Activated CD8-positive, alpha-beta memory T cell treated with anti-CD3 and anti-CD28 coated beads for 36 hours (primary cell): ENCODE measurements at regions not wholly inside any gene's neighbourhood (a gene's known extent, or its start where the extent isn't known, plus 50 kb on each side); places are given as distances from the start of the nearest gene placed in this dataset.
"Not testable (repeated sequence)": the region's sequence is repeated elsewhere in the genome, so short reads cannot be mapped to it uniquely, and the experiment has no call there.

Experiments
- CTCF ChIA-PET: fragments of 350-600 bp; sonication (Branson Sonifier 250); formaldehyde crosslinking; loops from one replicate; lab custom pipeline; 2021; ENCODE audit warnings: antibody characterized with exemption; lab: Charles Lee
- POLR2A ChIA-PET: fragments of 350-600 bp; sonication (Branson Sonifier 250); formaldehyde crosslinking; loops from one replicate; lab custom pipeline; 2021; ENCODE audit warnings: antibody characterized with exemption; lab: Charles Lee

DNA sequence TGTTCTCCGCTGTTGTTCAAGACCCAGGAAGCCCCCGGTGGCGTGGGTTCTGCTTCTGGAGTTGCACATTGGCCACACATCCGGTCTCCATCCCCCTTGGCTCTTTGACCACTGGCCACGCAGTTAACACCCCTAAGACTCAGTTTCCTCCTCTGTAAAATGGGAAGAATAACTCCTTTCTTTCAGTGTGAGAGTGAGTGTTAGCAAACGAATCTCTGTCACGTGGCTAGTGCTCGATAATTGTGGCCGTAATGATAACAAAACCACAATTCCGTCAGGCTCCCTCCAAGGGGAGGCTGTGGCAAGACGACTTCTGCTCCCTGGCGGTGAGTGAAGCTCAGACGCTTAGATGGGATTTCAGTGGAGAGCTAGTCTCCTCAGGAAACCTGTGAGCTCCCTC, 315.2 kb upstream of the B3GAT1 start:
- CTCF ChIA-PET = no interaction called here
- POLR2A ChIA-PET = no interaction called here

DNA sequence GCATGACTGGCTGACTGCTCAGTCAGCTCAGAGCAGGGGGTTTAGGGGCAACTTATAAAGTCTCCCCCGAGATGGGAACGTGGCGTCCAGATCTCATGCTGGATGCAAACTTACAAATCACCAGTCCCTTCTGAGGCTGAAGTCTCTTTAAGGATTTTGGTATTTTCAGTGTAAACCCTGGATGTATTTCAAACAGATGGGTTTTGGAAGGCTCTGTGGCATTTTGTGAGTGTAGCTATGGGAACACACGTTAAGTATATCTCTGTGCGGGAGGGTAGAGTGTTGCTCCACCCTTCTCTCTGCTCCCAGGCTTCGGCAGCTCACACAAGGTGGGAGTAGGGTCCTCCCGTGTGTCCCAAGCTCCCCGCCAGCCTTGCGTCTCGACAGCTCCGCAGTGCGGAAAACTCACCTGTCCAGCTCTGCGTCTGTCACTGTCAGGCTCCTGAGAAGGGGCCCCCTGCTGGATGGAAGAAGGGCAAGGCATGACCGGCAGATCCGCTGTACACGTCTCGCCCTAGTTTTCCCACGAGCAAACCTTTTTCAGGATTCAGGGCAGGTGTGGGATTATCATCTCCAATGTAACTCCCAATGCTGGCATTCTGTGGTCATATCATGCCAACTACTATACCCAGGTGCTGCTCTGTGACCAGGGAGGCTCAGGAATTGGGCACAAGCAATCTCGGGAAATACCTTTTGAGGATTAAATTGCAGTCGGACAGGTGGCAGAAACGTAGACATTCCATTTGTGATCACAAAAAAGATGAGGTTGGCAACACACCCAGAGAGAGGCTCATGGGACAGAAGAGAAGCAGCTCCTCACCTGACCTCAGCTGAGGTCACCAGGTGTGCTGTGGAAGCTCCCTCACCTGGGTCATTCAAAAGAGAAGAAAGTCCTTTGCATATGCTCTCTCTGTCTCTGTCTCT, 313.9 kb upstream of the B3GAT1 start:
- ChIA-PET CTCF (no interaction called here), POLR2A (no interaction called here)

DNA sequence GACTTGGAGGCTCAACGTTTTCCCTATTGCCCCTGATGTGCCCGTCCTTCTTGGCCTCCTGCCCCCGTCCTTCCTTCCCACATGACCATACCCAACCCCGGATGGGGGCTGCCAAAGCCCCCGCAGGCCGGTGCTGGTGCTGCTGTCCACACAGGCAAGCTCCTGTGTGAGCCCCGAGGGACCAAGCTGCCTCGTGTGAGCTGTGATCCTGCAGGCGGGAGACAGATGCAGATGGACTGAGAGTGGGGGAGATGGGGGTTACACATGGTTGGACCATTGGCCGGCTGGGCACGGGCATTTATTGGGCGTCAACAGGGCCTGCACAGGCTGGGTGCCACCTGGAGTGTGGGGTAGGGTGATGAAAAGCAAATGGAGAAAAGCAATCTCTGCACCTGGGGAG, 313.2 kb upstream of the B3GAT1 start:
- CTCF ChIA-PET = no interaction called here
- POLR2A ChIA-PET = no interaction called here

- ChIA-PET CTCF (no interaction called here), POLR2A (no interaction called here)
Measured at GRCh38 chr11:134724779-134725140, 312.7 kb upstream of the B3GAT1 start.

DNA sequence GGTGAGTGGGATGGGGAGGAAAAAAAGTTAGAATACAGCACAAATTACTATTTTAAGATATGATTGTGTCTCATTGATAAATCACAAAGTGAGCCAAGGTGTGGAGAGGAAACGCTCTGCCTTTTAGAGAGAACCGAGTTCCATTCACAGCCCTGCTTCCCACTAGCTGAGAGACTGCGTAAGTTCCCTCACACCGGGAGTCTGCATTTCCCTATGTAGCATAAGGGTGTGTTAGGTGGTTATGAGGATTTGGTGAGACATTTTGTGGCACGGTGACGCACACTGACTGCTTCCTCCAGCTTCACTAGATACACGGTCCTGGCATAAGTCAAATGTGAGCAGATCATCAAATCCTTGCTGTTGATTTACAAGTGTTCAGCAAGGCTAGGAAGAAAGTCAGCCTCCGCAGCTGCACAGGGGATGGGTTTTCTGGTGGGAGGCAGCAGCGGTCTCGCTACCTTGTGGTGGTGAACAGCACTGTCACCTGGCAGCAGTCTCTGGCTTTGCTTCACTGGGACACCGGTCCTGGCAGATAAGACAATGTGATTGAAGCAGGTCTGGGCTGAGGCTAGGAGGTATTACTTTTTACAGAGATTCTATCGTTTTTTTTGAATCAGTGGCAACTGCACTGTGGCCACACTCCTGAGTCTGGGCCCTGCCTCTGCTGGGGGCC, 312.2 kb upstream of the B3GAT1 start:
- CTCF ChIA-PET = no interaction called here
- POLR2A ChIA-PET = no interaction called here

DNA sequence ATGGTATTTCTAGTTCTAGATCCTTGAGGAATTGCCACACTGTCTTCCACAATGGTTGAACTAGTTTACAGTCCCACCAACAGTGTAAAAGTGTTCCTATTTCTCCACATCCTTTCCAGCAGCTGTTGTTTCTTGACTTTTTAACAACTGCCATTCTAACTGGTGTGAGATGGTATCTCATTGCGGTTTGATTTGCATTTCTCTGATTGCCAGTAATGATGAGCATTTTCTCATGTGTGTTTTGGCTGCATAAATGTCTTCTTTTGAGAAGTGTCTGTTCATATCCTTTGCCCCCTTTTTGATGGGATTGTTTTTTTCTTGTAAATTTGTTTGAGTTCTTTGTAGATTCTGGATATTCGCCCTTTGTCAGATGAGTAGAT, 308.6 kb upstream of the B3GAT1 start:
- POLR2A ChIA-PET, CTCF ChIA-PET: not testable (repeated sequence)

GRCh38 chr11:134719940-134720690, 308.1 kb upstream of the B3GAT1 start:
- POLR2A ChIA-PET = not testable (repeated sequence)

DNA sequence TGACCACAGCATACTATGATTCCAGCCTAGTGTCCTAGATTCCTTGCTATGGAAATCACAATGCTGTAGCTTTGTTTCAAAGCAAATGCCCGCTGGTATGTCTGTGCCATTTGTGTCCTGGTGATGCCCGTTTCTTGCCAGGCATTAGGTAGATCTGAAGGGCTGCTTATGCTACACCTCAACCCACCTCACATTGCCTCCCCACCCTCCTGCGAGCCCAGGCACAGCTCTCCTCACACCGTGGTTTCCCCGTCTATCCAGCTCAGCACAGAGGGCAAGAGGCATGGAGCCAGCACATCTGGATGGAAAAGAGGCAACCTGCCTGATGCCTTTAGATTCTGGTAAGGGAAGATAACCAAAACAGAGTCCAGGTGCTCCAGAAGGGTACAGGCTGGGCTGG, 307.4 kb upstream of the B3GAT1 start:
- ChIA-PET CTCF (no interaction called here), POLR2A (no interaction called here)

More at GRCh38 chr11:134719940-134720690, 308.1 kb upstream of the B3GAT1 start:
- CTCF ChIA-PET = not testable (repeated sequence)

DNA sequence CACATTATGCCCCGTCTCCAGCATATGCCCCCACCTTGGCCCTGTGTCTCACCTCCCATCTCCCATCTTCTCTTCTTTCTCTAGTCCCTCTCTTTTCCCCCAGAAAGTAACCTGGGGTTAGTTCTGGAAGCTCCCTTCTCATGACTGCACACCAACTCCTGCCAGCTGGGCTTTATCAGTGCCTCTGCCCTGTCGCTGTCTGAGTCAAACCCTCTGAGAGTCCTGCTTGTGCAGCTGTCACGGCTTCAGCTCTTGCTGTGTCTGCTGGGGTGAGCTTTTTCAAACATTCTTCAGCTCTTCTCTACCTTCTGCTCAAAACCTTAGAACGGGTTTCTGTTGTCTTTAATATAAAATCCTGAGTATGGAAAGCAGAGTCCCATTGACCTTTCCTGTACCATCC, 304.5 kb upstream of the B3GAT1 start:
- POLR2A ChIA-PET = no interaction called here
- CTCF ChIA-PET = no interaction called here

DNA sequence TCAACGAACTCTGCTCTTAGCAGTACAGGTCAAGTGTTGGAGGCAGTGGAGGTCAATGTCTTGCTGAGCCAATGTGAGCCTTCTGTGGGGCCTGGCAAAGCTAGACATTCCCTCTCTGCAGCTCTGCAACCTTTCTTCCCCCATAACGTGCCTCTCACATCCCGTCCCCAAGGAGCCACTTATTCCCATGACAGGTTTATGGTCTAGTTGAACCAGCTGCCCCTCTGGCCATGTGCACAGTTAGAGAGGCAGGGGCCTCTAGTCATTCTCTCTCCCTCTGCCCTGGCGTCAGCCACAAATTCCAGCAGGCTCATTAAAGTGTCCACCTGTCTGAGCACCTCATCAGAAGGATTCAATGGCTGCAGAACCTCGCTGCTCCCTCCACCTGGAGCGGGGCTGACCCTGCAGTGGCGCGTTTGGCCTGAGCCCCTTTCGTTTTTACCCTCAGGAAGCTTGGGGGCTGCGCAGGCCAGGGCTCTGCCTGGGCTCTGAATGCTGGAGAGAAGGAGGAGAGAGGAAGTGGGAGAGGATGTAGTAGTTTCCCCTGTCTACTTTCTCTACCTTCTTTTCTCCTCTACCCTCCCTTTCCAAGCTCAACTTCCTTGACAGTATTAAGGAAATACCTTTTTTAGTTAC, 302.1 kb upstream of the B3GAT1 start:
- ChIA-PET CTCF (no interaction called here), POLR2A (no interaction called here)

DNA sequence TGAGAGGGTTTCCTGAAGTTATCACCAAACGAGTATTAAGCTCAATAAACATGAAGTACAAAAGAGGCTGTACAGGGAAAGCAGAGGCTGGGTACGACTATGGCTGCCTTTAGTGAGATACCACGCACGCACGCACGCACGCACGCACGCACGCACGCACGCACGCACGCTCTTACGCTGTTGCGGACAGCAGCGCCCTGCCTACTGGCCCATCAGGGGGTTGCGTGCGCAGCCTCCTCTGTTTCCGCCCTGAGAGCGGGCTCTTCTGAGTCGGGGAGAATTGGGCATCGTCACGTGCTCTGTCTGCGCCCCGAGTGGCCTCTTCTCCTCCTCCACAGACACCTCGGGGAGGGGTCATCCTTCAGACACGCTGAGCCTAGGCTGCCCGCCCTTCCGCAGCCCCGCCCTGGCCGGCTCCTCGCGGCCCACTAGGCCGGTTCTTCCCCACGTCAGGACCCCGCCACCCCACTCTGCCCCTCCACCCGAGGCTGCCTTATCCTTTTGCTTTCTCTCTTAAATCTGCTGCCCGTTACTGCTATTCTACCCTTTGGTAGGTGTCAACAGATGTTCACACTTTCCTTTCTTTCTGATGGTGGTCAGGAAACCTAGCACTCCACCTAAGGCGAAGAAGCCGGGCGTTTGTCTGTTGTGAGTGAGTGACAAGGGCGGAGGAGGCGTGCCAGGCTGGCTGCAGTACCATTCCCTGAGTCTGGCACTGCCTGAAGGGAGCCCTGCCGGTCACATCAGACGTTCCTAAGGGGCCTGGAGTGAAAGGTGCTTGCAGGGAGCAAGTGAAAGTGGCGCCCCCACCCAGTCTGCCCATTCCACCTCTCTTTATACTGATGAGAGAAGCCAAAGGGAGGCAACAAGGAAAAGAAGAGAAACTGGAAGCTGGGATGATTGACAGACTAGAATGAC, 300.4 kb upstream of the B3GAT1 start:
- ChIA-PET CTCF (no interaction called here), POLR2A (no interaction called here)

GRCh38 chr11:134711588-134711987, 299.5 kb upstream of the B3GAT1 start:
- ChIA-PET CTCF (no interaction called here), POLR2A (no interaction called here)

- CTCF ChIA-PET = no interaction called here
- POLR2A ChIA-PET = no interaction called here
Measured at GRCh38 chr11:134710861-134711407, 298.9 kb upstream of the B3GAT1 start.

DNA sequence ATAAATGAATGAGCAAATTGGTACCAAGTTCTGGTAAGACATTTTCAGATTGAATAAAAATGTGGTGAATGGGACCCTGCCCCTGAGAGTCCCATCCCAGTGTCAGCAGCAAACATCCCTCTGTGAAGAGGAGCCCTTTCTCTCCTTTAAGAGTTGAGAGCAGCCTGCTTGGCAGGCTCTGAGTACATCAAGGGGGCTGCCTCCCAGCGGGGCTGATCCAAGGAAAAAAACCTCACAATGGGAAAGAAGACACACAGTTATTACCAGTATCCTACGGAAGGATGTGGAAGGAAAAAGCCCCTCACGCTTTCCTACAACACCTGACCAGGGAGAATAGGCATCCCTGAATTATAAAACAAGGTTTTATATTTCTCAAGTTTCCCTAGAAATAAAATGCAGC, 293.8 kb upstream of the B3GAT1 start:
- CTCF ChIA-PET = interaction anchor here (1.5 kb wide), 1 partner anchor 27 kb away, joined by 3 read pairs; no protein-coding TSS in a partner anchor
- POLR2A ChIA-PET = interaction anchor here (0.7 kb wide), 1 partner anchor 955 kb away, joined by 3 read pairs; no protein-coding TSS in a partner anchor

DNA sequence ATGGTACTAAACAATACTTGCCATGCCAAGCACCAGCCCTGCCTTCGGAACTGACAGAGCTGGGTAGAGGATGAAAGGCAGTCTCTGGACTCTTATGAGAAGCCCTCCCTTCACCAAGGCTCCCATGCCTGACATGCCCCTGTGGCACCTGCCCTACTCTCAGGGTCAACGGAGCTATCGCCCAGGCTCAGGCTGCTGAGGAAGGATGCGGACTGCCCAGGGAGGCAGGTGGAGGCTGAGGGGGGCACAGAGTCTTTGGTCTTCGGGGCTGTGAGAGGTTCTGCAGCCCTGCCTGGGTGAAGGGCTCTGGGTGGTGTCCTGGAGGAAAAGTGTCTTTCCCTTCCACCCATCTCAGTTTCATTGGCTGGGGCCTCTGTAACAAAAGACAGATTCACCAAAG, 290.8 kb upstream of the B3GAT1 start:
- POLR2A ChIA-PET = no interaction called here
- CTCF ChIA-PET = no interaction called here

DNA sequence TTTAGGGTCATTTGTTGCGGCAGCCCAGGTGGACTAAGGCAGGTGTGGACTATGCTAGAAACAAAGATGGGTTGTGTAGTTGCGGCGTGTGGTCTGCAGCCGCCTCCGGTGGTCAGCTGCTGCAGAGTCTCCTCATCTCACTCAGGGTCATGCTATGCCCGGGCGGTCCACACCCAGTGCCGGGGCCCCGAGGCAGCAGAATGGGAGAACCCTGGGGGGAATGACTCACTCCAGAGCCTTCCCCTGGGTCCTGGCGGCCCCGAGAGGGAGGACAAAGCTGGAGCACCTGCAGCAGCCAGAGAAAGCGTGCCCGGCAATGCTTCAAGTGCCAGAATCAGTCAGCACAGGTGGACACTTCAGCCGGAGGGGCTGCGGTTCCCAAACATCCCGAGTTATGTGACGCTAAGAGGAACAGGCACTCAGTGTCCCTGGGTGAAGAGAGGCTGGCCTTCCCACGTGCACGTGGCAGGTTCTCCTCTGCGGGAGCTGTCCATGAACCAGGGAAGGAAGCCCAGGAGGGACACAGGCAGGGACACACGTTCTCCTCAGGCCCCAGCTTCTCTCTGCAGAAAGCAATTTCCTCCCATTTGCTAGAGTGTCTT, 289.6 kb upstream of the B3GAT1 start:
- ChIA-PET POLR2A (no interaction called here), CTCF (interaction anchor here (0.6 kb wide), 1 partner anchor 24 kb away, joined by 3 read pairs; no protein-coding TSS in a partner anchor)

- ChIA-PET CTCF (no interaction called here), POLR2A (no interaction called here)
Measured at GRCh38 chr11:134700101-134700640, 288.1 kb upstream of the B3GAT1 start.

DNA sequence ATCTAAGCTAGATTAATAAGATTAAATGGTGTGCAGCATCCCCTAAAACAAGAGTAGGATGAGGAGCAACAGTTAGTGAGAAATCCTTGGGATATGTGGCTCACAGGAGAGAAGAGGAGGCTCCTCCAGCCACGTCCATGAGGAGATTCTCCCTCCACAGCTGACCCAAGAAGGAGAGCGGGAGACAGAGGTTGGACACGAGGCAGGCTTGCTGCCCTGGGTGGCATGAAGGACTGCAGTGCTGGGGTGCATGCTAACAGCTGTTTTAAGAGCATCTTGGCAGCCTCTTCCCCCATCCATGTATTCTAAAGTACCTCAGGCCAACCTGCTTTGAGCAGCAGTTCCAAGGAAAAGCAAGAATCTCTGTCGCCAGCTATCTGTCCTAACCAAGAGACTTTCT, 284.4 kb upstream of the B3GAT1 start:
- ChIA-PET POLR2A (no interaction called here), CTCF (no interaction called here)
